ENCODE measurements at regions not wholly inside any gene's neighbourhood (a gene's known extent, or its start where the extent isn't known, plus 50 kb on each side); places are given as distances from the start of the nearest gene placed in this dataset.

DNA sequence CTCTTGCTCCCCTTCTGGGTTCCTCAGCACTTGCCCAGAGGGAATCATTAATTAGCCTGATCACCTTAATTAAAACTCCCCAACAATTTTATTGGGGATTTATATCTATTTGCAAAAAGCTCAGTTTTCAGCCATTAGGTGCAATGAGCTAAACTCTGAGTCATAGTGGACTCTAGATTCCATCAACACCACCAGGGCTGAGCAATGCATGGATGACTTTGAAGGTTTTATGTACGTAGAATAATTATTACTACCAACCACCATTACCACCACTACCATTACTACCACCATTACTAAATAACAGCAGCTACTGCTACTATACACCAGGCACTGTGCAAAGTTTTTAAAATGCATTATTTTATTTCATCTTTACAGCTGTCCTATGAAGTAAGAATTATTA, 81.2 kb downstream of the ZNF621 start:
- intact Hi-C loops (cut with micrococcal nuclease), result loop anchor here (5.0 kb wide), 1 partner anchor 76 kb away; no protein-coding TSS in a partner anchor
- Mint-ChIP-seq H3K4me1 (no peaks in the 10 kb centered on the region), H3K27me3 (peaks cover 16% of the 10 kb centered on the region), H3K36me3 (ENCODE audit: low read depth) (no peaks in the 10 kb centered on the region), H3K9me3 (no peaks in the 10 kb centered on the region), H3K27ac (no peak overlapping the region), H3K4me3 (no peak overlapping the region)
- DNase-seq (no peak), ATAC-seq (ENCODE audit: low read depth) (no peak)
- CTCF ChIA-PET, result interaction anchor here (0.9 kb wide), 1 partner anchor 25 kb away, joined by 3 read pairs; no protein-coding TSS in a partner anchor
- TF ChIP-seq, protein P1, sequence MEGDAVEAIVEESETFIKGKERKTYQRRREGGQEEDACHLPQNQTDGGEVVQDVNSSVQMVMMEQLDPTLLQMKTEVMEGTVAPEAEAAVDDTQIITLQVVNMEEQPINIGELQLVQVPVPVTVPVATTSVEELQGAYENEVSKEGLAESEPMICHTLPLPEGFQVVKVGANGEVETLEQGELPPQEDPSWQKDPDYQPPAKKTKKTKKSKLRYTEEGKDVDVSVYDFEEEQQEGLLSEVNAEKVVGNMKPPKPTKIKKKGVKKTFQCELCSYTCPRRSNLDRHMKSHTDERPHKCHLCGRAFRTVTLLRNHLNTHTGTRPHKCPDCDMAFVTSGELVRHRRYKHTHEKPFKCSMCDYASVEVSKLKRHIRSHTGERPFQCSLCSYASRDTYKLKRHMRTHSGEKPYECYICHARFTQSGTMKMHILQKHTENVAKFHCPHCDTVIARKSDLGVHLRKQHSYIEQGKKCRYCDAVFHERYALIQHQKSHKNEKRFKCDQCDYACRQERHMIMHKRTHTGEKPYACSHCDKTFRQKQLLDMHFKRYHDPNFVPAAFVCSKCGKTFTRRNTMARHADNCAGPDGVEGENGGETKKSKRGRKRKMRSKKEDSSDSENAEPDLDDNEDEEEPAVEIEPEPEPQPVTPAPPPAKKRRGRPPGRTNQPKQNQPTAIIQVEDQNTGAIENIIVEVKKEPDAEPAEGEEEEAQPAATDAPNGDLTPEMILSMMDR (IDR thresholded peaks at IDR 0.05), result no peak
- POLR2A ChIA-PET, result no interaction called here

DNA sequence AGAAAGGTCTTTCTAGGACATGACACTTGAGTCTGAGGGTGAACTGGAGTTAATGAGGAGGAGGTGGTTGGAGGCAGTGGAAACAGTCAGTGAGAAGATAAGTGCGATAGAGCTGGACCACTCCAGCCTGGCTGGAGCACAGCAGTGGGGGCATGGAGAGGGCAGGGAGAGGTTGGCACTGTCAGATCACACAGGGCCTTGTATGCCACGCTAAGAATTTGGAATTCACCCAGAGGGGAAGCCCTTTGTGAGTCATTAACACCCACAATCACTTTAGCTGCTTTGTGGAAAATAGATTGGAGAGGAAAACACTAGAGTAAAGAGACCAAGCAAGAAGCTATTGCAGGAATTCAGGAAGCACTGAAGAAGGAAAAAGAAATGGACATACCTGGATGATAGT, 83.3 kb downstream of the ZNF621 start:
- no peaks in the 10 kb centered on the region for H3K9me3 Mint-ChIP-seq
- peaks cover 16% of the 10 kb centered on the region for H3K27me3 Mint-ChIP-seq
- H3K27ac Mint-ChIP-seq, result no peak overlapping the region
- CTCF ChIA-PET, result no interaction called here
- ATAC-seq (ENCODE audit: low read depth), result no peak
- H3K36me3 Mint-ChIP-seq (ENCODE audit: low read depth), result no peaks in the 10 kb centered on the region
- H3K4me1 Mint-ChIP-seq, result peaks cover 8% of the 10 kb centered on the region
- TF ChIP-seq, protein P1 (IDR thresholded peaks at IDR 0.05), result no peak
- intact Hi-C loops (cut with micrococcal nuclease), result loop anchor here (5.0 kb wide), 1 partner anchor 74 kb away; no protein-coding TSS in a partner anchor
- POLR2A ChIA-PET, result no interaction called here
- no peak for DNase-seq
- H3K4me3 Mint-ChIP-seq, result no peak overlapping the region

DNA sequence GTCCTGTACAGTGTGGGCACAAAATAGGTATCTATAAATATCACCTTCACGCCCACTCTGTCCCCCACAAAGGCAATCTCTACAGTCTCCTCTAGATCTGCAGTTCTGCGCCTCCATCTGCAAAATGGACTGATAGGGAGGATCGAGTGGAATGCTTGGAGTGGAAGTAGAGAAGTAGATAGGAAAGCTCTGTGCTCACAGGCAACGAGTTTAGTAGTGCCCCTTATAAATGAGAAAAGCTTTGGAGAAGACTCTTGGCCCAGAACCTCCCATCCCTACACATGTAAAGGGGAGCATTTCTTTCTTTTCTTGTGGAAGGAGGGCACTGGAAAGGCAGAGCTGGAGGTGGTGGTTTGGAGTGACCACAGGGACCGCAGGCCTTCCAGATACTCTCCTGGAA, 88.5 kb downstream of the ZNF621 start:
- Mint-ChIP-seq H3K9me3 (no peaks in the 10 kb centered on the region), H3K4me1 (peaks cover 25% of the 10 kb centered on the region), H3K4me3 (no peak overlapping the region), H3K27ac (no peak overlapping the region), H3K27me3 (peaks cover 31% of the 10 kb centered on the region), H3K36me3 (ENCODE audit: low read depth) (no peaks in the 10 kb centered on the region)
- ATAC-seq (ENCODE audit: low read depth) (no peak), DNase-seq (no peak)
- ChIA-PET POLR2A (no interaction called here), CTCF (no interaction called here)
- TF ChIP-seq, protein P1 (IDR thresholded peaks at IDR 0.05), result no peak
- intact Hi-C loops (cut with micrococcal nuclease), result no loop called here

DNA sequence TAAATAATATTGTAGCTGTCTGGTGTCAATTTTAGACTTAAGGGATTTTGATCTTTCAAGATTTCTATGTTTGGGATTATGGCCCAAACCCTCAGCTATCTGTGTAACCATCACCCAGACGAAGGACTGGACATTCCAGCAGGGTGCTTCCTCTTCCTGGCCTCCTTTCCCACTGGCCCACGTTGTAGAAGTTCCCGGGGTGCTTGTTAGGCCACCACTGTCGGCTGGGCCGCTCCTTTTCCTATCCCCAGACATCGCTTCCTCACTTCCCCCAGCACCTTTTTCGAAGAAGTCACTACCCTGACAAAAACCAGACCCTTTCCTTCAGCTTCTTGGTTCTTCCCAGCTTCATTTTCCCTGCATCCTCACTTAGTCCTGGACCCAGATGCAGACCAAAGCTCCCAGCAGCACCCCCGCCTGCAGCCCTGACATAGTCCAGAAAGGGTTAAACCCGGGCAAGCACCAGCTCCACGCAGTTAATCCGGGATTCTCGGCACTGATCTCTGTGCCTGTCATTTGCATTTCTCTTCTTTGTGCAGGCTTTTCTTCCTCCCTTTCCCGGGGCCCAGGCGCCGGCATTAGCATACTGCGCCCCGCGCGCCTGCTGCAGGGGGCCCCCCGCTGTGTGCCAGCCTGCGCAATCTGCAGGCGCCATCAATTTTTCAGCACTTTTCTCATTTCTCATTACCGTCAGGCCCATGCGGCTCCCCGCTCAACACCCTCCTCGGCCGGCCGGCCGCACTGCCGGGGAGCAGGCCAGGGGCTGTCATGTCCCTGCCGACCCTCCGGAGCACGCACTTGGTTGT, 90.6 kb downstream of the ZNF621 start:
- CTCF ChIA-PET, result no interaction called here
- no peak for ATAC-seq (ENCODE audit: low read depth)

More for the DNA sequence above, 90.6 kb downstream of the ZNF621 start:
- DNase-seq, result no peak
- H3K4me3 Mint-ChIP-seq, result no peak overlapping the region
- peaks cover 29% of the 10 kb centered on the region for H3K4me1 Mint-ChIP-seq
- intact Hi-C loops (cut with micrococcal nuclease), result no loop called here
- TF ChIP-seq, protein P1 (IDR thresholded peaks at IDR 0.05), result no peak
- H3K27me3 Mint-ChIP-seq, result peaks cover 31% of the 10 kb centered on the region
- H3K9me3 Mint-ChIP-seq, result no peaks in the 10 kb centered on the region
- no peaks in the 10 kb centered on the region for H3K36me3 Mint-ChIP-seq (ENCODE audit: low read depth)
- POLR2A ChIA-PET, result interaction anchor here (0.7 to 1.2 kb wide), 2 partner anchors 8 to 25 kb away, joined by 3 read pairs; no protein-coding TSS in a partner anchor
- H3K27ac Mint-ChIP-seq, result no peak overlapping the region
